Activated naive CD8-positive, alpha-beta T cell (primary cell): ENCODE measurements at regions not wholly inside any gene's neighbourhood (a gene's known extent, or its start where the extent isn't known, plus 50 kb on each side); places are given as distances from the start of the nearest gene placed in this dataset.
"Not testable (repeated sequence)": the region's sequence is repeated elsewhere in the genome, so short reads cannot be mapped to it uniquely, and the experiment has no call there.

Source experiments
- H3K27ac Mint-ChIP-seq: one replicate; pipeline ENCODE4 v1.8.0; 2021; ENCODE audit warnings: mixed read lengths
- H3K27me3 Mint-ChIP-seq: one replicate; pipeline ENCODE4 v1.8.0; 2021; ENCODE audit warnings: mixed read lengths
- H3K36me3 Mint-ChIP-seq: one replicate; pipeline ENCODE4 v1.8.0; 2021; ENCODE audit warnings: mixed read lengths
- H3K4me1 Mint-ChIP-seq: one replicate; pipeline ENCODE4 v1.8.0; 2021; ENCODE audit warnings: low read depth, mixed read lengths
- H3K4me3 Mint-ChIP-seq: one replicate; pipeline ENCODE4 v1.8.0; 2021; ENCODE audit warnings: mild to moderate bottlenecking, mixed read lengths
- H3K9me3 Mint-ChIP-seq: one replicate; pipeline ENCODE4 v1.8.0; 2021; ENCODE audit warnings: low read depth, mixed read lengths

GRCh38 chr14:106522990-106523389 lies 996.6 kb downstream of the TMEM121 start:
- H3K4me1 Mint-ChIP-seq, result peaks cover 5% of the 10 kb centered on the region
- peaks cover 6% of the 10 kb centered on the region for H3K27me3 Mint-ChIP-seq
- no peaks in the 10 kb centered on the region for H3K36me3 Mint-ChIP-seq
- H3K9me3 Mint-ChIP-seq, result no peaks in the 10 kb centered on the region
- H3K4me3 Mint-ChIP-seq, result no peak overlapping the region
- no peak overlapping the region for H3K27ac Mint-ChIP-seq

GRCh38 chr14:106528717-106529116 lies 1002.3 kb downstream of the TMEM121 start:
- no peaks in the 10 kb centered on the region for H3K36me3 Mint-ChIP-seq
- no peaks in the 10 kb centered on the region for H3K9me3 Mint-ChIP-seq
- H3K27me3 Mint-ChIP-seq, result peaks cover 14% of the 10 kb centered on the region
- no peak overlapping the region for H3K4me3 Mint-ChIP-seq
- no peaks in the 10 kb centered on the region for H3K4me1 Mint-ChIP-seq
- H3K27ac Mint-ChIP-seq, result no peak overlapping the region

DNA sequence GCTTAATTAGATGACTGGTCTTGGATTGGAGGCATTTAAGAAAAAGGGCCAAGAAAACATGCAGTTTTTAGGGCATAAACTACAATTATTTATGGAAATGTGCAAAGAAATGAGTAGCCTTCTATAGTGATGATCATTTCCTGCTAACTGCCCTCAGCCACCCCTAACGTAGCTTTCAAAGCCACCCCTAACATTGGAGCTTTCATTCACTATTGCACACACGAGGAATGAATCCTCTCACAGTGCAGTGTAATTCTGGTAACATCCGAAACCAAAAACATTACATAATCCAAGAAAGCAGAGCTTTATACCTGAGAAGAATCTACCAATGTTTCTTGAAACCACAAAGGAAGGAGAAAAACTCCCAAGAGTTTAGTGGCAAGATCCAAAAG lies 1003.6 kb downstream of the TMEM121 start:
- Mint-ChIP-seq H3K36me3 (no peaks in the 10 kb centered on the region), H3K9me3 (no peaks in the 10 kb centered on the region), H3K4me3 (no peak overlapping the region), H3K4me1 (no peaks in the 10 kb centered on the region), H3K27ac (no peak overlapping the region), H3K27me3 (peaks cover 11% of the 10 kb centered on the region)

DNA sequence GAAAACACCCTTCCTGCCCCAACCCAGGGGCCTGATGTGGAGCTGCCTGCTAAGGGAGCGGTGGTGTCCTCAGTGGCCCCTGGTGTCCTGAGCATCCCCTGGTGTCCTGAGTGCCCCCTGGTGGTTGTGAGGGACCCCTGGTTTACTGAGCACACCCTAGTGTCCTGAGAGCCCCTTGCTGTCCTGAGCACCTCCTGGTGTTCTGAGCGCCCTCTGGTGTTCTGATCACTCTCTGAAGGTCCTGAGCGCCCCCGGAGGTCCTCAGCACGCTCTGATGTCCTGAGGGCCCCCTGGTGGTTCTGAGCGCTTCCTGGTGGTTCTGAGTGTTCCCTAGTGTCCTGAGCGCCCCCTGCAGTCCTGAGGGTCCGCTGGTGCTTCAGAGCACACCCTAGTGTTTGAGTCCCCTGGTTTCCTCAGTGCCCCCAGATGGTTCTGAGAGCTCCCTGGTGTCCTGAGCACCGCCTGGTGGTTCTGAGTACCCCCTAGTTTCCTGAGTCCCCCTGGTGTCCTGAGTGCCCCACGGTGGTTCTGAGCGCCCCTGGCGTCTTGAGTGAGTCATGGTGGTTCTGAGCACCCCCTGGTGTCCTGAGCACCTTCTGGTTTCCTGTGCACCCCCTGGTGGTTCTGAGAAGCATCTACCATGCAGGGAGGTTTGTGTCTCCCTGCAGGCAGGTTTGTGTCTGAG lies 1004.2 kb downstream of the TMEM121 start:
- Mint-ChIP-seq H3K27me3 (peaks cover 11% of the 10 kb centered on the region), H3K4me1 (no peaks in the 10 kb centered on the region), H3K27ac (no peak overlapping the region), H3K9me3 (no peaks in the 10 kb centered on the region), H3K36me3 (no peaks in the 10 kb centered on the region), H3K4me3 (no peak overlapping the region)

DNA sequence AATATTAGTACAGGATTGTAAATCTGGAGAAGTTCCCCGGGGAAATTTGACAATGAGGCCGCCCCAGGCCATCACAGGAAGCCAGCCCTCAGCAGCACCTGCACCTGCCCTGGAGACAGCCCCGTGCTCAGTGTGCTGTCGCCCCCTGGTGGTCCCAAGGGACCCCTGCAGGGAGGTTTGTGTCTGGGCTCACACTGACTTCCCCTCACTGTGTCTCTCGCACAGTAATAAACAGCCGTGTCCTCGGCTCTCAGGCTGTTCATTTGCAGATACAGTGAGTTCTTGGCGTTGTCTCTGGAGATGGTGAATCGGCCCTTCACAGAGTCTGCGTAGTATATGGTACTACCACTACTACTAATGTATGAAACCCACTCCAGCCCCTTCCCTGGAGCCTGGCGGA lies 1011.2 kb downstream of the TMEM121 start:
- H3K9me3 Mint-ChIP-seq, H3K36me3 Mint-ChIP-seq, H3K4me3 Mint-ChIP-seq, H3K4me1 Mint-ChIP-seq, H3K27ac Mint-ChIP-seq: not testable (repeated sequence)
- peaks cover 13% of the 10 kb centered on the region for H3K27me3 Mint-ChIP-seq

DNA sequence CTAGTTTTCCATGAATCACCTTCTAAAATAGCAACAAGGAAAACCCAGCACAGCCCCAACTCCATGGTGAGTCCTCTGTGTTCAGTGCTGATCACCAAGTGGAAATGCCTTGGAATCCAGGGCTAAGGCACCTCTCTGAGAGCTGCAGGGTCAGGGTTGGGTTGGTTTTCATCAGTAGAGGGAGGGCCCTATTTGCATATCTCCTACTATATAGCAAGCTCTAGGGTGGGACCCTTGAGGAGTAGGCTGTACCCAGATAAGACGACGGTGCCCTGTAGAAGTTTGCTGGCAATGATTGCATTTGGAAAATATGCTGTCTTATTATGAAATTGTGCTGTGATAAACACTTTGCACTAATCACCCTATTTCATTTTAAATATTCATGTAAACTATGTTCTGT lies 1011.8 kb downstream of the TMEM121 start:
- Mint-ChIP-seq H3K27ac (no peak overlapping the region), H3K9me3 (no peaks in the 10 kb centered on the region), H3K4me3 (no peak overlapping the region), H3K36me3 (no peaks in the 10 kb centered on the region), H3K4me1 (no peaks in the 10 kb centered on the region), H3K27me3 (peaks cover 14% of the 10 kb centered on the region)

- Mint-ChIP-seq H3K4me1 (no peaks in the 10 kb centered on the region), H3K9me3 (no peaks in the 10 kb centered on the region), H3K4me3 (no peak overlapping the region), H3K27me3 (peaks cover 7% of the 10 kb centered on the region), H3K36me3 (no peaks in the 10 kb centered on the region), H3K27ac (no peak overlapping the region)
Observed at GRCh38 chr14:106547735-106548434, 1021.5 kb downstream of the TMEM121 start.

GRCh38 chr14:106549064-106549463 lies 1022.7 kb downstream of the TMEM121 start:
- Mint-ChIP-seq H3K9me3 (no peaks in the 10 kb centered on the region), H3K36me3 (no peaks in the 10 kb centered on the region), H3K27ac (no peak overlapping the region), H3K4me1 (no peaks in the 10 kb centered on the region), H3K27me3 (peaks cover 5% of the 10 kb centered on the region), H3K4me3 (no peak overlapping the region)

- Mint-ChIP-seq H3K27me3 (peaks cover 5% of the 10 kb centered on the region), H3K36me3 (no peaks in the 10 kb centered on the region), H3K9me3 (no peaks in the 10 kb centered on the region), H3K27ac (no peak overlapping the region), H3K4me3 (no peak overlapping the region), H3K4me1 (no peaks in the 10 kb centered on the region)
Observed at GRCh38 chr14:106551265-106551664, 1024.9 kb downstream of the TMEM121 start.

GRCh38 chr14:106556211-106556610 lies 1029.8 kb downstream of the TMEM121 start:
- not testable (repeated sequence) for H3K27ac Mint-ChIP-seq, H3K36me3 Mint-ChIP-seq, H3K9me3 Mint-ChIP-seq, H3K27me3 Mint-ChIP-seq, H3K4me1 Mint-ChIP-seq, H3K4me3 Mint-ChIP-seq

- H3K4me1 Mint-ChIP-seq, result no peaks in the 10 kb centered on the region
- no peaks in the 10 kb centered on the region for H3K36me3 Mint-ChIP-seq
- H3K9me3 Mint-ChIP-seq, result no peaks in the 10 kb centered on the region
- no peaks in the 10 kb centered on the region for H3K27me3 Mint-ChIP-seq
- no peak overlapping the region for H3K27ac Mint-ChIP-seq
- H3K4me3 Mint-ChIP-seq, result no peak overlapping the region
Observed at GRCh38 chr14:106556665-106557289, 1030.4 kb downstream of the TMEM121 start.

DNA sequence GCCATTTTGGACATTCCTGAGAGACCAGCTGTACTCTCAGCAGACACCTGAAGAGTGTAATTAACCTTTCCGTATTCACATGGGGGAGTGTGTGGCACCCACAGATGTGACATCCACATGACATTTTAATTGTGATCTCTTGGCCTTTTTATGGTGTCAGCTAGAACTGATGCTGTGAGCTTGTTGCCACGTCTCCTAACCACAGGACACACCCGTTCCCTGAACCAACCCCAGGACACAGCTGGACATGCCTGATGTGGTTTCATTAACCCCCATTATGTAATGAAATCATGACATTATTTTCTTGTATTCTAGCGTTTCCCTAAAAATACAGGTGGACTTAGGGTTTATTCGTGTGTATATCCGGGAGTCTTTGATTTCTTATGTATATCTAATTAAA lies 1036.1 kb downstream of the TMEM121 start:
- Mint-ChIP-seq H3K36me3 (no peaks in the 10 kb centered on the region), H3K27ac (no peak overlapping the region), H3K4me1 (no peaks in the 10 kb centered on the region), H3K9me3 (no peaks in the 10 kb centered on the region), H3K27me3 (peaks cover 12% of the 10 kb centered on the region), H3K4me3 (no peak overlapping the region)

DNA sequence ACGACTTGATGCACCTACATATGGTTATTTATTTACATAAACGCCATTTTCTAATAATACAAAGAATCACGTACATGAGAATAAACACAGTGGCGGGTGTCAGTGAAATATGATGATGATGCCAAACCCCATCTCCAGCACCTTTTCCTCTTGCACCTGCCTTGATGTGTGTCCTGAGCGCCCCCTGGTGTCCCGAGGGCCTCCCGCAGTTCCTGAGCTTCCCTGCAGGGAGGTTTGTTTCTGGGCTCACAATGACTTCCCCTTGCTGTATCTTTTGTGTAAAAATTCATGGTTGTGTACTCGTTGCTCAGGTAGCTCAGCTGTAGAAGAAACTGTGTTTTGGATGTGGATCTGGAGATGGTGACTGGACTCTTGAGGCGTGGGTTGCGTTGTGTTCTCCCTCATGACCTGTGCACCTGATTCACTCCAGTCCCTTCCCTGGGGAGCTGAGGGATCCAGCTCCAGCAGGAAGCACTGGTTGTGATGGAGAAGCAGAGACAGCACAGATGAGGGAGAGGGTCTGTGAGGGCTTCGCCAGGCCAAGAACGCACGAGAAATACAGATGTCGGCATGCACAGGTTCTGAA lies 1037.8 kb downstream of the TMEM121 start:
- H3K27ac Mint-ChIP-seq, result no peak overlapping the region
- H3K27me3 Mint-ChIP-seq, result peaks cover 13% of the 10 kb centered on the region
- no peak overlapping the region for H3K4me3 Mint-ChIP-seq
- no peaks in the 10 kb centered on the region for H3K36me3 Mint-ChIP-seq
- no peaks in the 10 kb centered on the region for H3K4me1 Mint-ChIP-seq
- H3K9me3 Mint-ChIP-seq, result no peaks in the 10 kb centered on the region

DNA sequence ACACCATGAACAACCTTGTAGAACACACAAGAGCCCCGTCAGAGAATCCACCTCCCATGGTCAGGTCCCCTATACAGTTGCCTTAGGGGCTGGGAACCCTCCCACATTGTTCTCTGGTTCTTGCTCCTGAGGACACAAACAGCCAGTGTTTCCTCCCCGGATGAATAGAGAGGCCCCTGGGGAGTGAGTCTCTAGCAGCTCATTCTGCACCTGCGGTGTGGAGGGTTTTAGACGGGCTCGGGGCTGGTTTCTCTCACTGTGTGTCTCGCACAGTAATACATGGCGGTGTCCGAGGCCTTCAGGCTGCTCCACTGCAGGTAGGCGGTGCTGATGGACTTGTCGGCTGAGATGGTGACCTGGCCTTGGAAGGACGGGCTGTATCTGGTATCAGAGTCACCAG lies 1052.1 kb downstream of the TMEM121 start:
- Mint-ChIP-seq H3K9me3 (no peaks in the 10 kb centered on the region), H3K4me3 (no peak overlapping the region), H3K27ac (no peak overlapping the region), H3K27me3 (peaks cover 12% of the 10 kb centered on the region), H3K4me1 (no peaks in the 10 kb centered on the region), H3K36me3 (no peaks in the 10 kb centered on the region)

GRCh38 chr14:106579084-106579483 lies 1052.7 kb downstream of the TMEM121 start:
- H3K4me1 Mint-ChIP-seq, result no peaks in the 10 kb centered on the region
- peaks cover 12% of the 10 kb centered on the region for H3K27me3 Mint-ChIP-seq
- no peaks in the 10 kb centered on the region for H3K9me3 Mint-ChIP-seq
- no peak overlapping the region for H3K4me3 Mint-ChIP-seq
- no peaks in the 10 kb centered on the region for H3K36me3 Mint-ChIP-seq
- no peak overlapping the region for H3K27ac Mint-ChIP-seq
